Neural crest cell (in vitro differentiated cells): ENCODE measurements at regions not wholly inside any gene's neighbourhood (a gene's known extent, or its start where the extent isn't known, plus 50 kb on each side); places are given as distances from the start of the nearest gene placed in this dataset.

Experiments
- DNase-seq: peaks from one replicate; pipeline ENCODE4 v3.0.0; 2021; ENCODE audit warnings: low read depth, mixed read lengths, low spot score
- H3K27ac Mint-ChIP-seq: one replicate; pipeline ENCODE4 v1.8.0; 2021; ENCODE audit warnings: mild to moderate bottlenecking, mixed read lengths; ENCODE audit not compliant: unreplicated experiment
- H3K27me3 Mint-ChIP-seq: 2 replicates; pipeline ENCODE4 v1.8.0; 2021; ENCODE audit warnings: low read depth, mild to moderate bottlenecking, mixed read lengths
- H3K36me3 Mint-ChIP-seq: 2 replicates; pipeline ENCODE4 v1.8.0; 2021; ENCODE audit warnings: low read depth, mild to moderate bottlenecking, mixed read lengths
- H3K4me1 Mint-ChIP-seq: 2 replicates; pipeline ENCODE4 v1.8.0; 2021; ENCODE audit warnings: mixed read lengths
- H3K4me3 Mint-ChIP-seq: one replicate; pipeline ENCODE4 v1.8.0; 2021; ENCODE audit warnings: mild to moderate bottlenecking, mixed read lengths
- H3K9me3 Mint-ChIP-seq: 2 replicates; pipeline ENCODE4 v1.8.0; 2021; ENCODE audit warnings: mixed read lengths
- TF ChIP-seq, protein P1 (sequence below): fragments of 200-600 bp; sonication (generic); conservative IDR thresholded peaks from 2 replicates; pipeline ENCODE4 v1.5.0; 2021; ENCODE audit warnings: antibody characterized with exemption, mild to moderate bottlenecking

DNA sequence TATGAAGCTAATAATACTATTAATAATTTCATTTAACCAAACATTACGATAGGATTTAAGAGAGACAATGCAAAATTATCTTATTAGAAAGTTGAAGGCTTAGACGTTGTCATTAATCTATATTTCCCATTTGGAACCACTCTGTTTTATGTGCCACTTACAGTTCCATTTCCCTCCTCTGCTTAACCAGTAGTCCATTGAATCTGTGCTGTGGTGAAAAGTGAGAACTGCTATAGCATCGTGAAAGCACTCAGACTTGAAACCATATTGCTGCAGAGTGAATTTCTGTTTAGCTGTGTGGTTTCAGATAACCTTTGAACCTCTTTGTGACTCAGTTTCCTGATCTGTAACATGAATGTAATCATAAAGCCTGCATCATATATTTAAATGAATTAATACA, 2304.5 kb downstream of the MAT2B start:
- Mint-ChIP-seq H3K27ac (no peak overlapping the region), H3K4me3 (no peak overlapping the region), H3K36me3 (no peaks in the 10 kb centered on the region), H3K9me3 (no peaks in the 10 kb centered on the region), H3K4me1 (no peaks in the 10 kb centered on the region), H3K27me3 (no peaks in the 10 kb centered on the region)
- TF ChIP-seq, protein P1, sequence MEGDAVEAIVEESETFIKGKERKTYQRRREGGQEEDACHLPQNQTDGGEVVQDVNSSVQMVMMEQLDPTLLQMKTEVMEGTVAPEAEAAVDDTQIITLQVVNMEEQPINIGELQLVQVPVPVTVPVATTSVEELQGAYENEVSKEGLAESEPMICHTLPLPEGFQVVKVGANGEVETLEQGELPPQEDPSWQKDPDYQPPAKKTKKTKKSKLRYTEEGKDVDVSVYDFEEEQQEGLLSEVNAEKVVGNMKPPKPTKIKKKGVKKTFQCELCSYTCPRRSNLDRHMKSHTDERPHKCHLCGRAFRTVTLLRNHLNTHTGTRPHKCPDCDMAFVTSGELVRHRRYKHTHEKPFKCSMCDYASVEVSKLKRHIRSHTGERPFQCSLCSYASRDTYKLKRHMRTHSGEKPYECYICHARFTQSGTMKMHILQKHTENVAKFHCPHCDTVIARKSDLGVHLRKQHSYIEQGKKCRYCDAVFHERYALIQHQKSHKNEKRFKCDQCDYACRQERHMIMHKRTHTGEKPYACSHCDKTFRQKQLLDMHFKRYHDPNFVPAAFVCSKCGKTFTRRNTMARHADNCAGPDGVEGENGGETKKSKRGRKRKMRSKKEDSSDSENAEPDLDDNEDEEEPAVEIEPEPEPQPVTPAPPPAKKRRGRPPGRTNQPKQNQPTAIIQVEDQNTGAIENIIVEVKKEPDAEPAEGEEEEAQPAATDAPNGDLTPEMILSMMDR: no peak
- DNase-seq: no peak

DNA sequence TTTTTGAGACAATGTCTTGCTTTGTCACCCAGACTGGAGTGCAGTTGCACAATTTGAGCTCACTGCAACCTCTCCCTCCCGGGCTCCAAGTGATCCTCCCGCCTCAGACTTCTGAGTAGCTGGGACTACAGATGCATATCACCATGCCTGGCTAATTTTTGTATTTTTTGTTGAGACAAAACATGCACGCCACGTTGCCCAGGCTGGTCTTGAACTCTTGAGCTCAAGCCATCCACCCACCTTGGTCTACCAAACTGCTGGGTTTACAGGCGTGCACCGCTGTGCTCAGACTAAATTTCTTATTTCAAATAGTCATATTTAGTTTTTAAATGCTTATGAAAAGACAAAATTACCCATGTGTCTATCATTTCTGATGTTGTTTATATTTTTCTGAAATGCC, 2324.1 kb downstream of the MAT2B start:
- no peaks in the 10 kb centered on the region for H3K27me3 Mint-ChIP-seq
- H3K4me1 Mint-ChIP-seq: no peaks in the 10 kb centered on the region
- DNase-seq: no peak
- H3K4me3 Mint-ChIP-seq: no peak overlapping the region
- TF ChIP-seq, protein P1: no peak
- H3K36me3 Mint-ChIP-seq: no peaks in the 10 kb centered on the region
- no peak overlapping the region for H3K27ac Mint-ChIP-seq
- H3K9me3 Mint-ChIP-seq: peaks cover 4% of the 10 kb centered on the region

DNA sequence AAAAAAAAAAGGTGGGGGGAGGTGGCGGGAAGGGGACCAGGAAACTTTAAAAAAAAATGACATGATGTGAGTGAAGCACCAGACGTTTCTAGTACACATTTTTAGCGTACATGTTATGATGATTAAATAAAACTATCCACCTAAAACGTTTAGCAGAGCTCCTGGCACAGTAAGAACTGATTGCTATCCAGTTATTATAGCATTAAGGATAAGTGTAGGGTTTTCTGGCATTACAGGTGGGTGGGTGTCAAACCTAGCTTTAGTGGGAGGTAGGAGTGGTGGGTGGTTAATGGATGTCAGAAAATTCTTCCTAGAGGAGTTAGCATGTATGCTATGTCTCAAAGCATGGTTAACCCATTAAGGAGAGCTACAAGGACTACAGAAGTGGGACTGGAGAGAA, 2329.5 kb downstream of the MAT2B start:
- no peak overlapping the region for H3K4me3 Mint-ChIP-seq
- no peaks in the 10 kb centered on the region for H3K4me1 Mint-ChIP-seq
- DNase-seq: no peak
- H3K36me3 Mint-ChIP-seq: no peaks in the 10 kb centered on the region
- TF ChIP-seq, protein P1: no peak
- no peaks in the 10 kb centered on the region for H3K9me3 Mint-ChIP-seq
- H3K27me3 Mint-ChIP-seq: no peaks in the 10 kb centered on the region
- H3K27ac Mint-ChIP-seq: no peak overlapping the region

DNA sequence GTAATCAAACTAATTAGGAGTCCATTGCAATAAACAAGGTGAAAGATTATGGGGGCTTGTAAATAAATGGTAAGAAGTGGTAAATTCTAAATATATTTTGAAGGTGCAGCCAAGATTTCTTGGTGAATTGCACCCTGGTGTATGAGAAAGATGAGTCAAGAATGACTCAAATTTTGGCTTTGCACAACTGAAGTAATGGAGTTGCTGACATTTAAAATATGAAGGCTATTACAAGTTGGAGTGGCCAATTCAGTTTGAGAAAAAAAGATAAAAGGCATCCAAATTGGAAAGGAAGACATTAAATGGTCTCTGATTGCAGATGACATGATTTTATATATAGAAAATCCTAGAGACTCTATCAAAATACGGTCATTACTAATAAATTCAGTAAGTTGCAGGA, 2330.6 kb downstream of the MAT2B start:
- no peak overlapping the region for H3K27ac Mint-ChIP-seq
- H3K4me3 Mint-ChIP-seq: no peak overlapping the region
- TF ChIP-seq, protein P1: no peak
- no peaks in the 10 kb centered on the region for H3K4me1 Mint-ChIP-seq
- no peaks in the 10 kb centered on the region for H3K9me3 Mint-ChIP-seq
- DNase-seq: no peak
- no peaks in the 10 kb centered on the region for H3K27me3 Mint-ChIP-seq
- no peaks in the 10 kb centered on the region for H3K36me3 Mint-ChIP-seq

DNA sequence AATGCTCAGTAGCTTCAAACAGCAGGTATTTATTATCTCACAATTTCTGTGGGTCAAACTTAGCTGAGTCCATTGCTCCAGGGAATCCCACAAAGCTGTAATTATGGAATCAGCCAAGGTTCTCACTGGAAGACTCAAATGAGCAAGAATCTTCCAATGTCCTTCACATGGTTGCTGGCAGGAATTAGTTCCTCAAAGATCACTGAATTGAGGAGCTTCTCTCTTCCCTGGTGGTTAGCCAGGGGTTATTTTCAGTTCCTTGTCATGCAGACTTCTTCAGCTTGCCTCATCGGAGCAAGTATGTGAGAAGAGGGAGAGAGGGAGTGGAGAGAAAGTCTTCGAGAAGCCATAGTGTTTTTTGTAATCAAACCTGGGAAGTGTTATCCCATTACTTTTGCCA, 2331.9 kb downstream of the MAT2B start:
- H3K4me3 Mint-ChIP-seq: no peak overlapping the region
- no peaks in the 10 kb centered on the region for H3K36me3 Mint-ChIP-seq
- H3K27me3 Mint-ChIP-seq: no peaks in the 10 kb centered on the region
- TF ChIP-seq, protein P1: no peak
- no peak for DNase-seq
- no peak overlapping the region for H3K27ac Mint-ChIP-seq
- H3K4me1 Mint-ChIP-seq: no peaks in the 10 kb centered on the region
- no peaks in the 10 kb centered on the region for H3K9me3 Mint-ChIP-seq

DNA sequence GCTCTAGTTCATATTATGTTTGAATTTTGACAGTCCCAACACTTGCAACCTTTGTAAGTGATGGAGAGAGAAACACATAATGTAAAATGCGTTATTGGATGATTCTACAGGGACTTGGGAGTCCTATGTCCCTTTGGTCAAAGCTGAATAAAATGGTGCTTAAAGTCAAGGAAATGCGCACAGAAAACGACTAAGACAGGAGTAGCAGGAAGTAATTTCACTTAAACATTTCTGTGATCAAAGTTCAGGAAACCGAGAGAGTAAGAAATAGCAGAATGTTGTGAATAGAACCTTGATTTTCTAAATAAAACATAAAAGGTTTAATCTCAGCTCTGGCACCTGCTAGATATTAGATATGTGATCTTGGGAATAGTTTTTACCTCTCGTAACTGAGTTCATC, 2339.2 kb downstream of the MAT2B start:
- Mint-ChIP-seq H3K27ac (no peak overlapping the region), H3K36me3 (no peaks in the 10 kb centered on the region)

More for the DNA sequence above, 2339.2 kb downstream of the MAT2B start:
- TF ChIP-seq, protein P1: no peak
- Mint-ChIP-seq H3K27me3 (no peaks in the 10 kb centered on the region), H3K4me3 (no peak overlapping the region), H3K4me1 (no peaks in the 10 kb centered on the region), H3K9me3 (no peaks in the 10 kb centered on the region)
- DNase-seq: no peak
